Central memory CD8-positive, alpha-beta T cell (primary cell): ENCODE measurements at regions not wholly inside any gene's neighbourhood (a gene's known extent, or its start where the extent isn't known, plus 50 kb on each side); places are given as distances from the start of the nearest gene placed in this dataset.

Source experiments
- ATAC-seq: fragments of 150-1000 bp; cut with Tn5 transposase; replicated peaks from 2 replicates; pipeline ENCODE4 v1.10.0; 2022; ENCODE audit warnings: mild to moderate bottlenecking, moderate FRiP score, moderate number of reproducible peaks; ENCODE audit not compliant: poor library complexity, severe bottlenecking; ENCODE audit errors: extremely low read depth
- DNase-seq, 2 donors: peaks; one replicate each; pipeline ENCODE4 v3.0.0; 2021; ENCODE audit warnings: low spot score in 2 of 2
- H3K27ac Mint-ChIP-seq: one replicate; pipeline ENCODE4 v1.8.0; 2022; ENCODE audit warnings: low read depth, mild to moderate bottlenecking, moderate library complexity, mixed read lengths
- H3K27me3 Mint-ChIP-seq: one replicate; pipeline ENCODE4 v1.8.0; 2022; ENCODE audit warnings: mixed read lengths
- H3K36me3 Mint-ChIP-seq: one replicate; pipeline ENCODE4 v1.8.0; 2022; ENCODE audit warnings: mild to moderate bottlenecking, moderate library complexity, mixed read lengths; ENCODE audit not compliant: insufficient read depth
- H3K4me1 Mint-ChIP-seq: one replicate; pipeline ENCODE4 v1.8.0; 2022; ENCODE audit warnings: mixed read lengths
- H3K4me3 Mint-ChIP-seq: one replicate; pipeline ENCODE4 v1.8.0; 2022; ENCODE audit warnings: mild to moderate bottlenecking, moderate library complexity, mixed read lengths
- H3K9me3 Mint-ChIP-seq: one replicate; pipeline ENCODE4 v1.8.0; 2022; ENCODE audit warnings: mixed read lengths

GRCh38 chr2:129606496-129607270 lies 372.8 kb upstream of the RAB6C start:
- Mint-ChIP-seq H3K36me3 (peaks cover 2% of the 10 kb centered on the region), H3K9me3 (peaks cover 6% of the 10 kb centered on the region), H3K4me3 (no peak overlapping the region), H3K27ac (no peak overlapping the region), H3K4me1 (no peaks in the 10 kb centered on the region), H3K27me3 (peaks cover 9% of the 10 kb centered on the region)
- ATAC-seq (no peak), DNase-seq (no peak)

- no peak overlapping the region for H3K27ac Mint-ChIP-seq
- H3K27me3 Mint-ChIP-seq, result peaks cover 15% of the 10 kb centered on the region
These were observed 370.2 kb upstream of the RAB6C start for GRCh38 chr2:129609224-129609623.

GRCh38 chr2:129610766-129611165 lies 368.7 kb upstream of the RAB6C start:
- ATAC-seq (no peak), DNase-seq (no peak)
- Mint-ChIP-seq H3K4me1 (no peaks in the 10 kb centered on the region), H3K27ac (no peak overlapping the region), H3K4me3 (no peak overlapping the region), H3K36me3 (peaks cover 2% of the 10 kb centered on the region), H3K9me3 (peaks cover 11% of the 10 kb centered on the region), H3K27me3 (peaks cover 15% of the 10 kb centered on the region)

More at GRCh38 chr2:129609224-129609623, 370.2 kb upstream of the RAB6C start:
- ATAC-seq (no peak), DNase-seq (no peak)
- no peaks in the 10 kb centered on the region for H3K4me1 Mint-ChIP-seq
- H3K36me3 Mint-ChIP-seq, result peaks cover 2% of the 10 kb centered on the region
- peaks cover 11% of the 10 kb centered on the region for H3K9me3 Mint-ChIP-seq
- no peak overlapping the region for H3K4me3 Mint-ChIP-seq

GRCh38 chr2:129611471-129611870 lies 368.0 kb upstream of the RAB6C start:
- no peak overlapping the region for H3K27ac Mint-ChIP-seq
- peaks cover 7% of the 10 kb centered on the region for H3K9me3 Mint-ChIP-seq
- H3K4me1 Mint-ChIP-seq, result no peaks in the 10 kb centered on the region
- no peak for DNase-seq
- no peak overlapping the region for H3K4me3 Mint-ChIP-seq
- peaks cover 2% of the 10 kb centered on the region for H3K36me3 Mint-ChIP-seq
- ATAC-seq, result no peak
- peaks cover 8% of the 10 kb centered on the region for H3K27me3 Mint-ChIP-seq

- no peak for DNase-seq
These were observed 360.0 kb upstream of the RAB6C start for GRCh38 chr2:129619471-129619870.

GRCh38 chr2:129620411-129620810 lies 359.1 kb upstream of the RAB6C start:
- Mint-ChIP-seq H3K36me3 (no peaks in the 10 kb centered on the region), H3K9me3 (peaks cover 2% of the 10 kb centered on the region), H3K4me3 (no peak overlapping the region), H3K27me3 (peaks cover 19% of the 10 kb centered on the region), H3K4me1 (no peaks in the 10 kb centered on the region), H3K27ac (no peak overlapping the region)
- DNase-seq (no peak), ATAC-seq (no peak)

More at GRCh38 chr2:129619471-129619870, 360.0 kb upstream of the RAB6C start:
- Mint-ChIP-seq H3K36me3 (no peaks in the 10 kb centered on the region), H3K27me3 (peaks cover 19% of the 10 kb centered on the region), H3K27ac (no peak overlapping the region), H3K4me3 (no peak overlapping the region), H3K9me3 (no peaks in the 10 kb centered on the region), H3K4me1 (no peaks in the 10 kb centered on the region)
- ATAC-seq, result no peak

GRCh38 chr2:129623783-129624182 lies 355.7 kb upstream of the RAB6C start:
- no peak for DNase-seq
- Mint-ChIP-seq H3K36me3 (no peaks in the 10 kb centered on the region), H3K4me1 (no peaks in the 10 kb centered on the region), H3K9me3 (peaks cover 12% of the 10 kb centered on the region), H3K27me3 (peaks cover 19% of the 10 kb centered on the region), H3K4me3 (no peak overlapping the region), H3K27ac (no peak overlapping the region)
- no peak for ATAC-seq

GRCh38 chr2:129627437-129627836 lies 352.0 kb upstream of the RAB6C start:
- no peaks in the 10 kb centered on the region for H3K4me1 Mint-ChIP-seq
- peaks cover 3% of the 10 kb centered on the region for H3K36me3 Mint-ChIP-seq
- H3K27ac Mint-ChIP-seq, result no peak overlapping the region
- peaks cover 12% of the 10 kb centered on the region for H3K9me3 Mint-ChIP-seq
- H3K27me3 Mint-ChIP-seq, result peaks cover 6% of the 10 kb centered on the region
- H3K4me3 Mint-ChIP-seq, result no peak overlapping the region
- ATAC-seq (no peak), DNase-seq (no peak)

GRCh38 chr2:129636692-129637091 lies 342.8 kb upstream of the RAB6C start:
- H3K27me3 Mint-ChIP-seq, result peaks cover 9% of the 10 kb centered on the region
- DNase-seq (no peak), ATAC-seq (no peak)
- H3K4me3 Mint-ChIP-seq, result no peak overlapping the region
- no peaks in the 10 kb centered on the region for H3K4me1 Mint-ChIP-seq
- no peak overlapping the region for H3K27ac Mint-ChIP-seq
- peaks cover 3% of the 10 kb centered on the region for H3K36me3 Mint-ChIP-seq
- H3K9me3 Mint-ChIP-seq, result peaks cover 10% of the 10 kb centered on the region

GRCh38 chr2:129641371-129641770 lies 338.1 kb upstream of the RAB6C start:
- no peak for DNase-seq
- H3K27ac Mint-ChIP-seq, result no peak overlapping the region
- H3K9me3 Mint-ChIP-seq, result peaks cover 5% of the 10 kb centered on the region
- H3K27me3 Mint-ChIP-seq, result peaks cover 9% of the 10 kb centered on the region
- no peaks in the 10 kb centered on the region for H3K4me1 Mint-ChIP-seq
- no peak overlapping the region for H3K4me3 Mint-ChIP-seq
- no peak for ATAC-seq
- H3K36me3 Mint-ChIP-seq, result no peaks in the 10 kb centered on the region

- no peaks in the 10 kb centered on the region for H3K9me3 Mint-ChIP-seq
- ATAC-seq, result no peak
- no peaks in the 10 kb centered on the region for H3K4me1 Mint-ChIP-seq
- DNase-seq, result no peak
- H3K27ac Mint-ChIP-seq, result no peak overlapping the region
- no peak overlapping the region for H3K4me3 Mint-ChIP-seq
- no peaks in the 10 kb centered on the region for H3K36me3 Mint-ChIP-seq
- no peaks in the 10 kb centered on the region for H3K27me3 Mint-ChIP-seq
These were observed 336.9 kb upstream of the RAB6C start for GRCh38 chr2:129642526-129643043.

GRCh38 chr2:129645335-129645734 lies 334.1 kb upstream of the RAB6C start:
- H3K27me3 Mint-ChIP-seq, result peaks cover 7% of the 10 kb centered on the region
- no peak for ATAC-seq
- H3K4me1 Mint-ChIP-seq, result no peaks in the 10 kb centered on the region
- no peaks in the 10 kb centered on the region for H3K9me3 Mint-ChIP-seq
- H3K27ac Mint-ChIP-seq, result no peak overlapping the region
- no peak overlapping the region for H3K4me3 Mint-ChIP-seq
- DNase-seq, result no peak
- H3K36me3 Mint-ChIP-seq, result peaks cover 2% of the 10 kb centered on the region

GRCh38 chr2:129646107-129646506 lies 333.4 kb upstream of the RAB6C start:
- Mint-ChIP-seq H3K9me3 (no peaks in the 10 kb centered on the region), H3K4me1 (no peaks in the 10 kb centered on the region), H3K4me3 (no peak overlapping the region), H3K27me3 (peaks cover 7% of the 10 kb centered on the region), H3K36me3 (peaks cover 2% of the 10 kb centered on the region), H3K27ac (no peak overlapping the region)
- ATAC-seq (no peak), DNase-seq (no peak)
